ENCODE measurements at regions not wholly inside any gene's neighbourhood (a gene's known extent, or its start where the extent isn't known, plus 50 kb on each side); places are given as distances from the start of the nearest gene placed in this dataset.
A peak's percentile ranks its signal among the peaks of the same experiment; 100 is the strongest.

DNA sequence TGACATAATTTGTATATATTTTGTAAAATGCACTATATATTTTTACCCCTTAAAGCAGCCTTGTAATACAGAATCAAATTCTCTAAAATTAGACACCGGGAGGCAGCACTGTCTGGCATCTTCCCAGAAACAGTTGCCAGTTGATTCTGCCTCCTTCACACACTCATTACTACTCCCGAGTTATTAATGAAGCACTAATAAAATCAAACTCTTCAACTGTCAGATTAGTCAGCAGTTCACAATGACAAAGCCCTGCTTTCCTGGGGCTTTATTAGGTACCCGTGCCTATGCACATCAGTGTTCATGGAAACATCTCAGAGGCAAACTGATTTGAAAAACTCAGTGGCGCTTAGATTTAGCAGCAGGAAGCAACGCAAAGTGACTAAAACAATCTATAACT is 103.5 kb upstream of the VEGFC start:
- H3K4me3 ChIP-seq (ENCODE audit: low read depth, low read length), result no peak overlapping the region
- TF ChIP-seq, protein P1, sequence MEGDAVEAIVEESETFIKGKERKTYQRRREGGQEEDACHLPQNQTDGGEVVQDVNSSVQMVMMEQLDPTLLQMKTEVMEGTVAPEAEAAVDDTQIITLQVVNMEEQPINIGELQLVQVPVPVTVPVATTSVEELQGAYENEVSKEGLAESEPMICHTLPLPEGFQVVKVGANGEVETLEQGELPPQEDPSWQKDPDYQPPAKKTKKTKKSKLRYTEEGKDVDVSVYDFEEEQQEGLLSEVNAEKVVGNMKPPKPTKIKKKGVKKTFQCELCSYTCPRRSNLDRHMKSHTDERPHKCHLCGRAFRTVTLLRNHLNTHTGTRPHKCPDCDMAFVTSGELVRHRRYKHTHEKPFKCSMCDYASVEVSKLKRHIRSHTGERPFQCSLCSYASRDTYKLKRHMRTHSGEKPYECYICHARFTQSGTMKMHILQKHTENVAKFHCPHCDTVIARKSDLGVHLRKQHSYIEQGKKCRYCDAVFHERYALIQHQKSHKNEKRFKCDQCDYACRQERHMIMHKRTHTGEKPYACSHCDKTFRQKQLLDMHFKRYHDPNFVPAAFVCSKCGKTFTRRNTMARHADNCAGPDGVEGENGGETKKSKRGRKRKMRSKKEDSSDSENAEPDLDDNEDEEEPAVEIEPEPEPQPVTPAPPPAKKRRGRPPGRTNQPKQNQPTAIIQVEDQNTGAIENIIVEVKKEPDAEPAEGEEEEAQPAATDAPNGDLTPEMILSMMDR (IDR thresholded peaks at IDR 0.05; ENCODE audit: insufficient read depth, low read depth, low read length), result no peak
- no peak for DNase-seq (ENCODE audit: low read depth)

DNA sequence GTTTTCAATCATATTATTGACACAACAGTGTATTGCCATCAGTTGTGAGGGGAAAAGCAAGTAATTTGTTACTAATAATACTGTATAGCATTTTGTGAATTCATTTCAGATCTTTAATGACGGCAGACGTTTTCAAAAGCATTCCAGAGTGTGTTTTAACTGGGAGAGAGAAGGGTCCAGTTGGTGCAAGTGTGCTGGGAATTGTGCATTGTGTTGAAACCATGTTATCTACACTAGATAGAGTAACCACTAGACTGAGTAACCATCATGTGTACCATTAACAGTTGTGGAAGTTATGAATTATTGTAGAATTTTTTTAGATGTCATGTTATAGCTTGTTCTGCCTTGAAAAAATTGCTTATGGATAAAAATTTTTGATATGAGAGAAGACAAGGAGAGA is 104.5 kb upstream of the VEGFC start:
- H3K4me3 ChIP-seq (ENCODE audit: low read depth, low read length), result no peak overlapping the region
- TF ChIP-seq, protein P1 (IDR thresholded peaks at IDR 0.05; ENCODE audit: insufficient read depth, low read depth, low read length), result no peak
- no peak for DNase-seq (ENCODE audit: low read depth)

DNA sequence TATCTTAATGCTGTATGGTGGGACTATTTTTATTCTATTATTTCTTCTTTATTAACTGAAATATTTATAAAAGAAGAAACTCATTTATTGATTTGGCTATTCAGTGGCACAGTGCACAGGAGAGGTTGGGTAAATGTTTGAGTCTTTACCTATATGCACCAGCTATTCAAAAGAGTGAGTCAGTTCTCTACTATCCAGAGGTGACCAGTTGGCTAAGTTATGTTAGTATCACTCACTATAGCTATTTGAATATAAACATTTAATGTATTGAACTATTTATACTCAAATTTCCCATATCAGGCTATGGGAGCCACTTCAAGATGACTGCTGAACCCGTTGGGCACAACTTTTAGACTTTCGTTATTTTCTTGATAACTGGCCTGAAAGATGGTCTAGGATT is 106.1 kb upstream of the VEGFC start:
- TF ChIP-seq, protein P1 (IDR thresholded peaks at IDR 0.05; ENCODE audit: insufficient read depth, low read depth, low read length), result no peak
- no peak overlapping the region for H3K4me3 ChIP-seq (ENCODE audit: low read depth, low read length)
- no peak for DNase-seq (ENCODE audit: low read depth)

DNA sequence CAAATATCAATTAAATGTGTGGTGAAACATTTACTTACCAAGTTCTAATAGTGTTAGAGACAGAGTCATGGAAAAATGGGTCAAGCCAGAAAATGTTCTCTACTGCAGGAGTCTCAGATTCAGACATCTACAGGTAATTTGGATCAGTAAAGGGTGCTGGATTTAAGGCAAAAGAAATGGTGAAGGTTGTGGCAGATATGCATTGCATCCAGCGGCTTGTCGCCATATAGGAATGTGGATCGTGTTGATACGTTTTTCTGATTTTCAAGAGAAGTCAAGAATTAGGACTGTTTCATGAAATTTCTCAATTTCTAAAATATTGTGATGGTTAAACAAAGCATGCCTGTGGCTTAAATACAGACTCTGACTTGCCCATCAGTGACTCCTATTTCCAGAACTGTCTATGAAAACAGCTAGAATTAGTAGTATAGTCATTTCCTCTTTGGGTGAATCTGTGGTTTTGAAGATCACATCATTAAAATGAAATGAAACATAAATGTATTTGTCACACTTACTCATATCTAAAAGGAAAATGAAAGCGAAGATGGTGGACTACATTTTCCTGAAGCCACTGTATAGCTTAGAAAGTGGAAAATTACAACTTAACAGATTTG is 110.1 kb upstream of the VEGFC start:
- TF ChIP-seq, protein P1 (IDR thresholded peaks at IDR 0.05; ENCODE audit: insufficient read depth, low read depth, low read length), result no peak
- H3K4me3 ChIP-seq (ENCODE audit: low read depth, low read length), result peak overlapping the region; percentile 8
- DNase-seq (ENCODE audit: low read depth), result peak; percentile 89

DNA sequence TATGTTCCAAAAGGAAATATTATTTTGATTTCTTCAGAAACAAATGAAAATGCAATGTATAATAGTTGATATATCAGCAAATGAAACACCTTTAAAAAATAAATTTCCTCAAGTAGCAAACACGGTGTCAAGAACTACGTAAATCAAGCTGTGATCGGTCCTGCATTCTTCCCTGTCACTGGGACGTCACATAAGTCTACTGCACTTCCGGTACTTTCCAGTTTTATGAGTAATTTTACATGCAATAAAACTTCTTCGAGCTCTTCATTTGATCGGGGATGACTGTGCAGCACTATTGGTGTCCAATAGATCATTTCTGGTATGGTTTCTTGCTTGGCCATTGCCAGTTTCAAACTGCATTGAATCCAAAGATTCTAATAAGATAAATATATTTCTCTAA is 114.0 kb upstream of the VEGFC start:
- TF ChIP-seq, protein P1 (IDR thresholded peaks at IDR 0.05; ENCODE audit: insufficient read depth, low read depth, low read length), result no peak
- DNase-seq (ENCODE audit: low read depth), result peak; percentile 23
- H3K4me3 ChIP-seq (ENCODE audit: low read depth, low read length), result no peak overlapping the region

DNA sequence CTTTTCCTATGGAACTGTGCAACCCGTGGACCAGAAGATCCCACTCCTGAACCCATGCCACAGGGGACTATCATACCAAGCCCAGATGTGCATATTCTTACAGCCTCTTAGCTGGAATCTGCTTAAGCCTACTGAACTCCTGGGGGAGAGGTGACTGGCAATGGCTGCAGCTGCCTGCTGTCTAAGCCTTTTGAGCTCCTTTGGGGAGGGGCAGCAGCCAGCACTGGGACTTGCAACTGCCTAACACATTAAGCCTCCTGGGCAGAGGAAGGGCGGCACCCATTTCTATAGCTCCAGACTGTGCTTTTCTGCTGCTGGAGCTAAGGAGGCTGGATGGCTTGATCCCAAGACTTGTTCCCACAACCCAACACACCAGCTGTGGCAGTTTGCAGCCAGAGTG is 117.9 kb upstream of the VEGFC start:
- TF ChIP-seq, protein P1 (IDR thresholded peaks at IDR 0.05; ENCODE audit: insufficient read depth, low read depth, low read length), result no peak
- no peak overlapping the region for H3K4me3 ChIP-seq (ENCODE audit: low read depth, low read length)
- no peak for DNase-seq (ENCODE audit: low read depth)

DNA sequence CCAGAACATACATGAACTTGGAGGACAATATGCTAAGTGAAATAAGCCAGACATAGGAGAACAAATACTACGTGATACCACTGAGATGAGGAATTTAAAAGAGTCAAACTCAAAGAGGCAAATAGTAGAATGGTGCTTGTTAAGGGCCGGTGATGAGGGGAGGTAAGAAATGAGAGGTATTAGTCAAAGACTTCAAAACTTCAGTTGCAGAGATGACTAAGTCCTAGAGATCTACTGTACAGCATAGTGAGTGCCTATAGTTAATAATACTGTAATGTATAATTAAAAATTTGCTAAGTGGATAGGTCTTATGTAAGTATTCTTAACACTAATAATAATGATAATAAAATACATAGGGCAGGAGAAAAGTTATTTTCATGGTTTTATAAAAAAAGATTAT is 126.9 kb upstream of the VEGFC start:
- H3K4me3 ChIP-seq (ENCODE audit: low read depth, low read length), result no peak overlapping the region
- no peak for DNase-seq (ENCODE audit: low read depth)
- TF ChIP-seq, protein P1 (IDR thresholded peaks at IDR 0.05; ENCODE audit: insufficient read depth, low read depth, low read length), result no peak

Measured in fibroblast of villous mesenchyme (primary cell).